Activated B cell treated with CpG ODN at 0.5 μM for 24 hours (primary cell): ENCODE measurements at regions not wholly inside any gene's neighbourhood (a gene's known extent, or its start where the extent isn't known, plus 50 kb on each side); places are given as distances from the start of the nearest gene placed in this dataset.

Experiments used
- ATAC-seq: fragments of 200-7000 bp; cut with Tn5 transposase; one replicate; pipeline ENCODE4 v1.10.0; 2021; ENCODE audit warnings: low read depth, mild to moderate bottlenecking, moderate library complexity
- CTCF ChIA-PET: fragments of 350-600 bp; sonication (Branson Sonifier 250); formaldehyde crosslinking; loops from one replicate; lab custom pipeline; 2021; ENCODE audit warnings: antibody characterized with exemption; lab: Charles Lee
- POLR2A ChIA-PET: fragments of 350-600 bp; sonication (Branson Sonifier 250); formaldehyde crosslinking; loops from one replicate; lab custom pipeline; 2021; ENCODE audit warnings: antibody characterized with exemption; lab: Charles Lee
- DNase-seq: peaks from one replicate; pipeline ENCODE4 v3.0.0; 2022
- H3K27ac Mint-ChIP-seq: one replicate; pipeline ENCODE4 v1.8.0; 2020; ENCODE audit warnings: mixed read lengths
- H3K27me3 Mint-ChIP-seq: one replicate; pipeline ENCODE4 v1.8.0; 2021; ENCODE audit warnings: mixed read lengths
- H3K36me3 Mint-ChIP-seq: one replicate; pipeline ENCODE4 v1.8.0; 2021; ENCODE audit warnings: low read depth, mixed read lengths
- H3K4me1 Mint-ChIP-seq: one replicate; pipeline ENCODE4 v1.8.0; 2021; ENCODE audit warnings: mixed read lengths
- H3K4me3 Mint-ChIP-seq: one replicate; pipeline ENCODE4 v1.8.0; 2020; ENCODE audit warnings: mild to moderate bottlenecking, mixed read lengths
- H3K9me3 Mint-ChIP-seq: one replicate; pipeline ENCODE4 v1.8.0; 2020; ENCODE audit warnings: mixed read lengths
- intact Hi-C: fragments of 100-400 bp; cut with micrococcal nuclease; formaldehyde crosslinking; loops from one replicate; pipeline ENCODE4 v1.15.1; 2024
- TF ChIP-seq, protein P1 (sequence below): fragments of 200-600 bp; IDR thresholded peaks from one replicate; pipeline ENCODE4 v1.8.0; 2022; ENCODE audit warnings: antibody characterized with exemption, mild to moderate bottlenecking

DNA sequence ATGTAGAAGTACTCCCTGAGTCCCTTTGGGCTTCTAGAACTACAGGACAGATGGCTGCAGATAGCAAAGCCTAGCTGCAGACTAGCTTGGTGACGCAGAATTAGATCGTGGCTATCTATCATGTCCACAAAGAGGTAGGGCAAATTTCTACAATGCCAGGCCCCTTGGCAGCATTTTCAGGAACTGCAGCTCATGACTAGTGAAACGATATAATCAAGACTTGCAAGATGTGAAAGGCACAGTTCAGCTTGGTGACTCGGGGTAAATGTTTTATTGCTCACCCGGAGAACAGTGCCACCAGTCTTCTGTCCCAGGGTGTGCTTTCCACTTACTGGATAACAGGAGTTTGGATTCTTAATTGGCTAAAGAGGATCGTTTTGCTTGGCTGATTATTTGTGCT is 108.7 kb upstream of the LY86 start:
- H3K9me3 Mint-ChIP-seq, result peaks cover 7% of the 10 kb centered on the region
- H3K4me1 Mint-ChIP-seq, result no peaks in the 10 kb centered on the region
- intact Hi-C loops, result no loop called here
- CTCF ChIA-PET, result no interaction called here
- H3K4me3 Mint-ChIP-seq, result no peak overlapping the region
- POLR2A ChIA-PET, result no interaction called here
- DNase-seq (no peak), ATAC-seq (no peak)
- H3K27ac Mint-ChIP-seq, result no peak overlapping the region
- H3K36me3 Mint-ChIP-seq, result peaks cover 2% of the 10 kb centered on the region
- TF ChIP-seq, protein P1, sequence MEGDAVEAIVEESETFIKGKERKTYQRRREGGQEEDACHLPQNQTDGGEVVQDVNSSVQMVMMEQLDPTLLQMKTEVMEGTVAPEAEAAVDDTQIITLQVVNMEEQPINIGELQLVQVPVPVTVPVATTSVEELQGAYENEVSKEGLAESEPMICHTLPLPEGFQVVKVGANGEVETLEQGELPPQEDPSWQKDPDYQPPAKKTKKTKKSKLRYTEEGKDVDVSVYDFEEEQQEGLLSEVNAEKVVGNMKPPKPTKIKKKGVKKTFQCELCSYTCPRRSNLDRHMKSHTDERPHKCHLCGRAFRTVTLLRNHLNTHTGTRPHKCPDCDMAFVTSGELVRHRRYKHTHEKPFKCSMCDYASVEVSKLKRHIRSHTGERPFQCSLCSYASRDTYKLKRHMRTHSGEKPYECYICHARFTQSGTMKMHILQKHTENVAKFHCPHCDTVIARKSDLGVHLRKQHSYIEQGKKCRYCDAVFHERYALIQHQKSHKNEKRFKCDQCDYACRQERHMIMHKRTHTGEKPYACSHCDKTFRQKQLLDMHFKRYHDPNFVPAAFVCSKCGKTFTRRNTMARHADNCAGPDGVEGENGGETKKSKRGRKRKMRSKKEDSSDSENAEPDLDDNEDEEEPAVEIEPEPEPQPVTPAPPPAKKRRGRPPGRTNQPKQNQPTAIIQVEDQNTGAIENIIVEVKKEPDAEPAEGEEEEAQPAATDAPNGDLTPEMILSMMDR, result no peak
- peaks cover 4% of the 10 kb centered on the region for H3K27me3 Mint-ChIP-seq

DNA sequence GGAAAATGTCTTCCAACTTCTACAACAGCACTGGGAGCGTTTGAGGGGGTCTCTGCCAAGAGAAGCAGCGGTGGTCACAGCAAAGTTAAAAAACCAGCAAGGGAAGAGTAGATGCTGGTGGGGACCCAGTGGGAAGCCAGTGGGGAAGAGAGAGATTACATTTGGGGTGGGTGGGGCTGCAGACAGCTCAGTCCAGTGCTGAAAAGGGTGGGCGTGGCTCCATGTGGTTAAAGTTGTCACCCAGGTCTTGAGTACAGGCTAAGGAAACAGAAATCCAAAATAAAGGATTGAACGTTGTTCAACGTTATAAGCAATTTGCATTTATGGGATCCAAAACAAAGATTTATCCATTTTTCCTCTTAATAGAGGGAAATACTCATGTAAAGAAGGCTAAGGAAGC is 106.3 kb upstream of the LY86 start:
- CTCF ChIA-PET, result no interaction called here
- no peak for DNase-seq
- TF ChIP-seq, protein P1, result no peak
- POLR2A ChIA-PET, result no interaction called here
- peaks cover 2% of the 10 kb centered on the region for H3K36me3 Mint-ChIP-seq
- peaks cover 4% of the 10 kb centered on the region for H3K27me3 Mint-ChIP-seq
- no peaks in the 10 kb centered on the region for H3K4me1 Mint-ChIP-seq
- no peak for ATAC-seq
- no peak overlapping the region for H3K27ac Mint-ChIP-seq
- intact Hi-C loops, result no loop called here
- peaks cover 7% of the 10 kb centered on the region for H3K9me3 Mint-ChIP-seq
- no peak overlapping the region for H3K4me3 Mint-ChIP-seq

DNA sequence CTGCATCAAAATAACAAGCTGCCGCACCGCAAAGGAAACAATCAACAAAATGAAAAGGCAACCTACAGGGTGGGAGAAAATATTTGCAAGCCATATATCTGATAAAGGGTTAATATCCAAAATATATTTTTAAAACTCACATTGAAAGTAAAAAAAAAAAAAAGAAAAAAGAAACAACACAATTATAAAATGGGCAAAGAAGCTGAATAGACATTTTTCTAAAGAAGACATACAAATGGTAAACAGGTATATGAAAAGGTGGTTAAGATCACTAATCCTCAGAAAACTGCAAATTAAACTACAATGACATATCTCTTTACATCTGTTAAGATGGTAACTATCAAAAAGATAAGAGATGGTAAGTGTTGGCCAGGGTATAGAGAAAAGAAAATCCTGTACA is 105.4 kb upstream of the LY86 start:
- Mint-ChIP-seq H3K9me3 (peaks cover 7% of the 10 kb centered on the region), H3K36me3 (peaks cover 2% of the 10 kb centered on the region), H3K4me3 (no peak overlapping the region), H3K27me3 (peaks cover 4% of the 10 kb centered on the region), H3K27ac (no peak overlapping the region), H3K4me1 (no peaks in the 10 kb centered on the region)
- DNase-seq (no peak), ATAC-seq (no peak)
- POLR2A ChIA-PET, result interaction anchor here (0.6 kb wide), 1 partner anchor 124 kb away, joined by 3 read pairs; no protein-coding TSS in a partner anchor
- CTCF ChIA-PET, result no interaction called here
- intact Hi-C loops, result no loop called here
- TF ChIP-seq, protein P1, result no peak

DNA sequence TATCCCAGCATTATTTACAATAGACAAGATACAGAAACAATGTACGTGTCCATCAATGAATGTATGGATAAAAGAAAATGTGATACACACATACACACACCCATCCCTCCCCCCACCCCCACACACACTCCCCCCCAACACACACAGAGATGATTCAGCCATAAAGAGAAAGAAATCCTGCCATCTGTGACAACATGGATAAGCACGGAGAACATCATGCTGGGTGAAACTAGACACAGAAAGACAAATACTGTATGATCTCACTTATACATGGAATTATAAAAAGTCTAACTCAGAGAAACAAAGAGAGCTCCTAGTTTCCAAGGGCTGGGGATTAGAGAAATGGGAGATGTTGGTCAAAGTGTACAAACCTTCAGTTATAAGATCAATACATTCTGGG is 104.8 kb upstream of the LY86 start:
- peaks cover 4% of the 10 kb centered on the region for H3K27me3 Mint-ChIP-seq
- H3K4me3 Mint-ChIP-seq, result no peak overlapping the region
- no peak for DNase-seq
- H3K36me3 Mint-ChIP-seq, result peaks cover 2% of the 10 kb centered on the region
- intact Hi-C loops, result no loop called here
- no peak for ATAC-seq
- ChIA-PET POLR2A (interaction anchor here (0.6 kb wide), 1 partner anchor 125 kb away, joined by 3 read pairs; no protein-coding TSS in a partner anchor), CTCF (no interaction called here)
- H3K4me1 Mint-ChIP-seq, result no peaks in the 10 kb centered on the region
- TF ChIP-seq, protein P1, result no peak
- H3K27ac Mint-ChIP-seq, result no peak overlapping the region
- H3K9me3 Mint-ChIP-seq, result peaks cover 7% of the 10 kb centered on the region

DNA sequence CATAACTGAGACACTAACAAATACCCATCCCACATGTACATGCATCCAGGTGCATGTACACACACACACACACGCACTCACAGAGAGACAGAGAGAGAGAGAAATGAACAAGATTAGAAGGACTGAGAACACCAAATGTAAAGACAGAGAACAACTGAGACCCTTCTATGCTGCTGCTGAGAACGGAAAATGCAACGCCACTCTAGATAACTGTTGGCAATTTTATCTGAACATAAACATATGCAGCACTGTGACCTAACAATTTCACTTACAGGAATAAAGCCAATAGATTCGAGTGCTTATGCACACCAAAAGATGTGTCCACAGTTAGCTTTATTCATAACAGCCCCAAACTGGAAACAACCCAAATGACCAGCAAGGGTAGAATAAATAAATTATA is 103.8 kb upstream of the LY86 start:
- H3K4me1 Mint-ChIP-seq, result no peaks in the 10 kb centered on the region
- POLR2A ChIA-PET, result no interaction called here
- H3K4me3 Mint-ChIP-seq, result no peak overlapping the region
- TF ChIP-seq, protein P1, result no peak
- ATAC-seq (no peak), DNase-seq (no peak)
- H3K27me3 Mint-ChIP-seq, result peaks cover 4% of the 10 kb centered on the region
- H3K36me3 Mint-ChIP-seq, result peaks cover 2% of the 10 kb centered on the region
- H3K27ac Mint-ChIP-seq, result no peak overlapping the region
- intact Hi-C loops, result no loop called here
- CTCF ChIA-PET, result interaction anchor here (1.1 kb wide), 1 partner anchor 9 kb away, joined by 3 read pairs; no protein-coding TSS in a partner anchor
- H3K9me3 Mint-ChIP-seq, result peaks cover 7% of the 10 kb centered on the region
